ENCODE measurements at regions not wholly inside any gene's neighbourhood (a gene's known extent, or its start where the extent isn't known, plus 50 kb on each side); places are given as distances from the start of the nearest gene placed in this dataset.

GRCh38 chr13:99911965-99912566 lies 59.5 kb downstream of the ZIC5 start:
- no peak for DNase-seq (ENCODE audit: low read depth, low spot score)

DNA sequence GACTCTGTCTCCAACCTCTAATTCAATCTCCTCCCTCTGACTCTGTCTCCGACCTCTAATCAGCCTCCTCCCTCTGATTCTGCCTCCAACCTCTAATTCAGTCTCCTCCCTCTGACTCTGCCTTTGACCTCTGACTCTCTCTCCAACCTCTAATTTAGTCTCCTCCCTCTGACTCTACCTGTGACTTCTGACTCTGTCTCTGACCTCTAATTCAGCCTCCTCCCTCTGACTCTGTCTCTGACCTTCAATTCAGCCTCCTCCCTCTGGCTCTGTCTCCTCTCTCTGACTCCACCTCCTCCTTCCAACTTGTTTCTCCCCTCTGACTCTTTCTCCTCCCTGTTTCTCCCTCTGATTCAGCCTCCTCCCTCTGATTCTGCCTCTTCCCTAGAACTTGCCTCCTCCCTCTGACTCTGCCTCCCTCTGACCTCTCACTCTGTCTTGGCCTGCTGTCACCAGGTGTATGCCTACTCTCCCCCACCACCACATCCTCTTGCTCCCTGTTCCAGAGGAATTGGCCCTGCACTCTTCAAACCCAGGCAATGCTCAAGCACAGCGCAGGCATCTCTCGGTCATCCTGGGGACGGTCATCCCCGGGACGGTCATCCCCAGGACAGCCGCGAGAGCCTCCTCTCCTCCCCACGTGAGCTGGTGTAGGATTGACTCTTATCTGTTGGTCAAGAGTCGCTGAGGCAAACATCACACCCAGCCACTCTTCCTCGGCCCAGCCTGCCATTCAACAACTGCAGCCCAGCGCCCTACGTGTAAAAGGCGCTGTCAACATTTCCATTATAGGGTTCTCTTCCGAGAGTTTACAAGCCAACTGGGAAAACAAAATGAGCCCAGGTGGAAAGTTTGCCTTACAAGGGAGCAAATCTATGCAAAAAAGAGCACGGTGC lies 60.2 kb downstream of the ZIC5 start:
- no peak for DNase-seq (ENCODE audit: low read depth, low spot score)

- DNase-seq (ENCODE audit: low read depth, low spot score), result no peak
Observed at GRCh38 chr13:99909836-99910619, 61.5 kb downstream of the ZIC5 start.

GRCh38 chr13:99909097-99909835 lies 62.3 kb downstream of the ZIC5 start:
- DNase-seq (ENCODE audit: low read depth, low spot score), result no peak

DNA sequence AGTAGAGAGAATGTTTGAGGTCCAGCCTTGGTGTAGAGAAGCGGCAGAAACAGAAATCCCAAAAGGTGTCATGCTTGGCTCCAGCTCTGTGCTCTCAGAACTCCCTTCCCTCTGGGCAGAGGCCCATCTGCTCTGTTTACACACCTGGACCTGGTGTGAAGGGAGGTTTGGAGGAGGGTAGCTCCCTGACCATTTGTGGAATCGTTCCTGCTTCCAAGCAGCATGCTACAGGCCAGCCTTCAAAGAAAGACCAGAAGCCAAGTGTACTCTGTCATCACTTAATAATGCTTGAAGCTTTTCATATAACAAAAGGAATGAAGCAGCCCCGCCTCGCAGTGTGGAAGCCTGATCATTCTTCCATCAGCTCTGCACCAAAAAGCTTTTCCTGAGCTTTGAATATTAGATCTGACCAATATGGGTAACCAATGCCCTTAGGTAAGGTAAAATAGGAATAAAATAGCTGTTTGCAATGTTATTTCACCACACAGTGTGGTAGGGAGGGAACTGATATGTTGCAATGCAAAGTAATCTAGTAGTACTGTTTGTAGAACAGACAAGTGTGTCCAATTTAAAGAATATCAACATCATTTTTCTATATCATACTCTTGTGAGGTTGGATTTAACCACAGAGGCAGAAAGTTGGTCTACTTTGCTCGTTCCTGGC lies 63.3 kb downstream of the ZIC5 start:
- DNase-seq (ENCODE audit: low read depth, low spot score), result no peak

- DNase-seq (ENCODE audit: low read depth, low spot score), result no peak
Observed at GRCh38 chr13:99907627-99908026, 63.9 kb downstream of the ZIC5 start.

- DNase-seq (ENCODE audit: low read depth, low spot score), result no peak
Observed at GRCh38 chr13:99907038-99907437, 64.5 kb downstream of the ZIC5 start.

GRCh38 chr13:99905814-99906213 lies 65.8 kb downstream of the ZIC5 start:
- no peak for DNase-seq (ENCODE audit: low read depth, low spot score)

DNA sequence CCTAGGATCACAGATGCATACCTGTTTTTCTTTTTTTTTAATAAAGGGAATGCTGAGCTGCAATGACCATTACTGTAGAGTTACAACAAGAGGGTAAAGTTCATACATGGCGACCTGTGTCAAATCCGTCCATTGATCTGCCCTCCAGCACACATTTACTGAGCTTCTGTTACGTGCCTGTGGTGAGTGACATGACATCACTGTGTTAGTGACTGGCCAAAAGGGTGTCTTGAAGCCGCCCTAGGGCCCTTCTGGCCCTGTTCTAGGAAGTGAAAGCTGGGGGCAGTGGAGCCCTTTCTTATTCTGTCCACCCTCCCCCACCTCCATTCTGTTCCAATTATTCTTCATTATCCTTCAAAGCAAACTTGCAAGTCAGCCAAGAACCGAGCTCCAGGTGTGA lies 66.3 kb downstream of the ZIC5 start:
- DNase-seq (ENCODE audit: low read depth, low spot score), result no peak

GRCh38 chr13:99903140-99903539 lies 68.4 kb downstream of the ZIC5 start:
- no peak for DNase-seq (ENCODE audit: low read depth, low spot score)

- no peak for DNase-seq (ENCODE audit: low read depth, low spot score)
Observed at GRCh38 chr13:99902657-99903056, 68.9 kb downstream of the ZIC5 start.

GRCh38 chr13:99900960-99901359 lies 70.6 kb downstream of the ZIC5 start:
- no peak for DNase-seq (ENCODE audit: low read depth, low spot score)

- no peak for DNase-seq (ENCODE audit: low read depth, low spot score)
Observed at GRCh38 chr13:99898421-99898820, 73.1 kb downstream of the ZIC5 start.

DNA sequence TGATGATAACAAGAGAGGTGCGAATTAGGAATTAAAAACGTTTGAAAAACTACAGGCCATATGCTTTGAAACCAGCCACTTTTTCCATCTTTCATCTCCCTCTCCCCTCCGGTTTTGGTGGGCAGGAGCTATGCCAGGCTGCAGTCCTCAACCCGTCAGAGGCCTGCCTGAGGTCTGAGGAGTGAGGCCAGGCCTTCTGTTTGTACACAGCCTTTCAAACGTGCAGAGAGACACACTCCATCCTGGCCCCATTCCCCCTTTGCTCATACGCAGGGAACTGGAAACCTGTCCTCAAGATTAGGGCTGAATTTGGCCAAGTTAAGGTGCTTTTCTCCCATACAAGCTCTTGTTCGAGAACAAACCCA lies 74.5 kb downstream of the ZIC5 start:
- no peak for DNase-seq (ENCODE audit: low read depth, low spot score)

GRCh38 chr13:99896369-99897075 lies 75.0 kb downstream of the ZIC5 start:
- DNase-seq (ENCODE audit: low read depth, low spot score), result no peak

- DNase-seq (ENCODE audit: low read depth, low spot score), result no peak
Observed at GRCh38 chr13:99895444-99896368, 75.9 kb downstream of the ZIC5 start.

DNA sequence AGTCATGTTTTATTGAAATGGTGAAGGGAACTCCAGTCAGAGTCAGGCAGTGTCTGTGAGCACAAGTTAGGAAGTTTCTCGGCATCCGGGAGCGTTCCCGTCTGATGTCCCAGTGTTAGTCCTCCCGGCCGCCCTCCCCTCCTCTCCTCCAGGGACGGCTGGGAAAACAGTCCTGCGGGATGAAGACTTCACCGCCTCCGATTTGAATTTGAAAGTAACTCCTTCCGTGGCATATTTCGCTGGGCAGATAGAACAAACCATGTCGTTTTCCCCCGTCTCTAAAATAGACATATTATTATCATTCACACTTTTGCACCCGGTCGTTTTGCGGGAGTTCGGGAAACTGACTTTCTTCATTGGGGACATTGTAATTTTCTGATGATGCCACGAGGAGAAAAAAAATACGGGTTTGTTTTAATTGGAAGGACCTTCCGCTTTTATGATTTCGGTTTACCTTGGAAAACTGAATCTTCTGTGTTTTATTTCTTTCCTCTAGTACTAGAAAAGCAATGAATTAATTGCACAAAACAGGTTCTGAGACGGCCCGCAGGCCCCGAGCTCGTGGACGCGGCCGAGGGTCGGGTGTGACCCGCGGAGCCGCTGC lies 76.6 kb downstream of the ZIC5 start:
- no peak for DNase-seq (ENCODE audit: low read depth, low spot score)

DNA sequence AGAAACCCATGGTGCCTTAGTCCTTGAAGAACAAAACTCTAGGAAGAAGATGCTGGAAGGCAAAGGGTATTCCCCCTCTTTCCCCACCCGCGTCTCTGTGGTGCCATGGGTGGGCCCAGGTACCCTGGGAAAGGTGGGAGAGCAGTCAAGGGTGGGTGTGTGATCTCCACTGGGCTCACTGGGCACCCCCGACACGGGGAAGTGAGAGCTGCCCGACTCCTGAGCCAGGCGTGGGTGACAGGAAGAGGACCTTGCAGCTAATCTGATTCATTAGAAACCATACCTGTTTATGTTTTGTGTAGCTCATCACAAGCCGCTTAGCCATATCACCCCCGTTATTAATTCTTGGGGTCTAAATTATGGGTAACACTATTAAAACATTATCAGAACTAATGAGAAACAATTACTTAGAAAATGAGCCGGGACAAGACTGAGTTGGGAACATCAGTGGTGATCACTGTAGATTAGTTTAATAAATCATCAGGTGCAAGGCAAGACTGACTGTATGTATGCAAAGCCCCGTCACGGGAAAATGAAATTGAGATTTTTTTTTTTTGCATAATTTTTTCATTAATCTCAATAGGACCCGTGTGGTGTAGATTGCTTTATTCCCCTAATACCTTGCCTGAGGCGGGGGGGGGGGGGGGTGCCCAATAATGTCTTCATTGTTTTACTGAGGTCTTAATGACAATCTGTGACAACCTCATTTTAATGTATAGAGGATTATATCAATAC lies 77.3 kb downstream of the ZIC5 start:
- DNase-seq (ENCODE audit: low read depth, low spot score), result no peak
